GM12878 (cell line): ENCODE measurements at regions not wholly inside any gene's neighbourhood (a gene's known extent, or its start where the extent isn't known, plus 50 kb on each side); places are given as distances from the start of the nearest gene placed in this dataset.

ENCODE experiments used
- BRCA1 ChIP-seq: IDR thresholded peaks from 2 replicates; pipeline ENCODE4 v1.6.1; 2011; ENCODE audit warnings: low read depth, low read length, improper control_type of control experiment
- CTCF ChIP-seq, 3 experiments: IDR thresholded peaks in 2 of 3; conservative IDR thresholded peaks in 1 of 3; 2 replicates each; pipeline ENCODE4 v1.5.1; 2011; ENCODE audit warnings: low read depth in 3 of 3, low read length in 3 of 3, mild to moderate bottlenecking in 3 of 3, control low read depth in 2 of 3, moderate library complexity in 2 of 3, inconsistent platforms in 1 of 3, mixed read lengths in 1 of 3; ENCODE audit not compliant: control insufficient read depth in 2 of 3, insufficient read depth in 1 of 3; ENCODE audit errors: extremely low read depth in 1 of 3
- ETV6 ChIP-seq, 2 experiments: fragments of 450-650 bp in 1 of 2; IDR thresholded peaks in 1 of 2; conservative IDR thresholded peaks in 1 of 2; 2 replicates each; pipeline ENCODE4 v1.6.1; 2014; ENCODE audit warnings: antibody characterized with exemption in 1 of 2, borderline replicate concordance in 1 of 2, low read depth in 1 of 2, mild to moderate bottlenecking in 1 of 2, moderate library complexity in 1 of 2
- HDAC2 ChIP-seq: fragments of 200-600 bp; sonication (generic); IDR thresholded peaks from 2 replicates; pipeline ENCODE4 v1.6.1; 2017
- NR2C2 ChIP-seq: IDR thresholded peaks from 2 replicates; pipeline ENCODE4 v1.6.1; 2011; ENCODE audit warnings: borderline replicate concordance, low read depth; ENCODE audit not compliant: control insufficient read depth, insufficient read length
- POLR2AphosphoS2 ChIP-seq: IDR thresholded peaks from 2 replicates; pipeline ENCODE4 v1.6.1; 2011; ENCODE audit warnings: low read depth, mild to moderate bottlenecking, low read length, improper control_type of control experiment, moderate library complexity
- RAD21 ChIP-seq: IDR thresholded peaks from 2 replicates; pipeline ENCODE4 v1.6.1; 2011; ENCODE audit warnings: mild to moderate bottlenecking, low read depth, low read length, moderate library complexity; ENCODE audit not compliant: insufficient read depth
- TF ChIP-seq, protein P1 (sequence below): fragments of 450-650 bp; IDR thresholded peaks from 2 replicates; pipeline ENCODE4 v1.6.1; 2014; ENCODE audit warnings: mild to moderate bottlenecking
- TF ChIP-seq, protein P2 (sequence below): IDR thresholded peaks from 2 replicates; pipeline ENCODE4 v1.6.1; 2011; ENCODE audit warnings: low read depth, low read length, improper control_type of control experiment, borderline replicate concordance

- TF ChIP-seq, protein P1, sequence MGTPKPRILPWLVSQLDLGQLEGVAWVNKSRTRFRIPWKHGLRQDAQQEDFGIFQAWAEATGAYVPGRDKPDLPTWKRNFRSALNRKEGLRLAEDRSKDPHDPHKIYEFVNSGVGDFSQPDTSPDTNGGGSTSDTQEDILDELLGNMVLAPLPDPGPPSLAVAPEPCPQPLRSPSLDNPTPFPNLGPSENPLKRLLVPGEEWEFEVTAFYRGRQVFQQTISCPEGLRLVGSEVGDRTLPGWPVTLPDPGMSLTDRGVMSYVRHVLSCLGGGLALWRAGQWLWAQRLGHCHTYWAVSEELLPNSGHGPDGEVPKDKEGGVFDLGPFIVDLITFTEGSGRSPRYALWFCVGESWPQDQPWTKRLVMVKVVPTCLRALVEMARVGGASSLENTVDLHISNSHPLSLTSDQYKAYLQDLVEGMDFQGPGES = no peak
- TF ChIP-seq ETV6 (conservative IDR thresholded peaks at IDR 0.05 in 1 of 2, IDR thresholded peaks at IDR 0.05 in 1 of 2; ENCODE audit: borderline replicate concordance in 1 of 2, low read depth in 1 of 2) = no peak
- TF ChIP-seq RAD21 = no peak
- no peak for TF ChIP-seq CTCF (IDR thresholded peaks at IDR 0.05 in 2 of 3, conservative IDR thresholded peaks at IDR 0.05 in 1 of 3; ENCODE audit: control insufficient read depth in 2 of 3, extremely low read depth in 1 of 3, insufficient read depth in 1 of 3, low read depth in 3 of 3, low read length in 3 of 3)
- TF ChIP-seq HDAC2 = no peak
- TF ChIP-seq BRCA1 = no peak
- TF ChIP-seq, protein P2, sequence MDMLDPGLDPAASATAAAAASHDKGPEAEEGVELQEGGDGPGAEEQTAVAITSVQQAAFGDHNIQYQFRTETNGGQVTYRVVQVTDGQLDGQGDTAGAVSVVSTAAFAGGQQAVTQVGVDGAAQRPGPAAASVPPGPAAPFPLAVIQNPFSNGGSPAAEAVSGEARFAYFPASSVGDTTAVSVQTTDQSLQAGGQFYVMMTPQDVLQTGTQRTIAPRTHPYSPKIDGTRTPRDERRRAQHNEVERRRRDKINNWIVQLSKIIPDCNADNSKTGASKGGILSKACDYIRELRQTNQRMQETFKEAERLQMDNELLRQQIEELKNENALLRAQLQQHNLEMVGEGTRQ = no peak
- TF ChIP-seq POLR2AphosphoS2 = no peak
- no peak for TF ChIP-seq NR2C2
Observed at GRCh38 chr18:11470941-11471340, 138.5 kb upstream of the SLC35G4 start.
